HEK293T (cell line): ENCODE measurements at regions not wholly inside any gene's neighbourhood (a gene's known extent, or its start where the extent isn't known, plus 50 kb on each side); places are given as distances from the start of the nearest gene placed in this dataset.

Source experiments
- CTCF ChIA-PET: fragments of 350-600 bp; formaldehyde crosslinking; extraction: SDS; loops from one replicate; lab custom pipeline; 2021; ENCODE audit warnings: antibody characterized with exemption, inconsistent platforms; lab: Yijun Ruan, JAX
- POLR2A ChIA-PET: fragments of 350-600 bp; formaldehyde crosslinking; extraction: SDS; loops from one replicate; lab custom pipeline; 2020; ENCODE audit warnings: antibody characterized with exemption, inconsistent platforms; lab: Yijun Ruan, JAX
- DNase-seq: peaks from one replicate; pipeline ENCODE4 v3.0.0; 2012; ENCODE audit warnings: mixed read lengths; ENCODE audit errors: extremely low spot score
- ARNT ChIP-seq: fragments of 450-650 bp; IDR thresholded peaks from 2 replicates; pipeline ENCODE4 v1.6.1; 2017; ENCODE audit warnings: mild to moderate bottlenecking
- BHLHE40 ChIP-seq: fragments of 450-650 bp; IDR thresholded peaks from 2 replicates; pipeline ENCODE4 v1.6.1; 2016; ENCODE audit warnings: mild to moderate bottlenecking, moderate library complexity, borderline replicate concordance
- CTBP1 ChIP-seq: fragments of 450-650 bp; IDR thresholded peaks from 2 replicates; pipeline ENCODE4 v1.6.1; 2016; ENCODE audit warnings: borderline replicate concordance
- ELF4 ChIP-seq: fragments of 450-650 bp; IDR thresholded peaks from 2 replicates; pipeline ENCODE4 v1.6.1; 2017; ENCODE audit warnings: antibody characterized with exemption
- FOXA1 ChIP-seq: fragments of 450-650 bp; IDR thresholded peaks from 2 replicates; pipeline ENCODE4 v1.6.1; 2016; ENCODE audit warnings: mild to moderate bottlenecking
- FOXK2 ChIP-seq: fragments of 450-650 bp; IDR thresholded peaks from 2 replicates; pipeline ENCODE4 v1.6.1; 2016; ENCODE audit warnings: mild to moderate bottlenecking
- FOXM1 ChIP-seq: fragments of 450-650 bp; IDR thresholded peaks from 2 replicates; pipeline ENCODE4 v1.6.1; 2017; ENCODE audit warnings: mild to moderate bottlenecking, borderline replicate concordance
- HDGF ChIP-seq: fragments of 450-650 bp; IDR thresholded peaks from 2 replicates; pipeline ENCODE4 v1.6.1; 2017; ENCODE audit warnings: antibody characterized with exemption, borderline replicate concordance
- L3MBTL2 ChIP-seq: fragments of 450-650 bp; conservative IDR thresholded peaks from 2 replicates; pipeline ENCODE4 v1.6.1; 2016; ENCODE audit warnings: mild to moderate bottlenecking
- LEF1 ChIP-seq: fragments of 450-650 bp; IDR thresholded peaks from 2 replicates; pipeline ENCODE4 v1.6.1; 2017; ENCODE audit warnings: mild to moderate bottlenecking, borderline replicate concordance
- NFRKB ChIP-seq: fragments of 450-650 bp; IDR thresholded peaks from 2 replicates; pipeline ENCODE4 v1.6.1; 2016; ENCODE audit warnings: mild to moderate bottlenecking, moderate library complexity
- PKNOX1 ChIP-seq: fragments of 450-650 bp; IDR thresholded peaks from 2 replicates; pipeline ENCODE4 v1.6.1; 2016
- SP1 ChIP-seq: fragments of 450-650 bp; IDR thresholded peaks from 2 replicates; pipeline ENCODE4 v1.6.1; 2017
- SUZ12 ChIP-seq: fragments of 450-650 bp; IDR thresholded peaks from 2 replicates; pipeline ENCODE4 v1.6.1; 2016; ENCODE audit warnings: mild to moderate bottlenecking
- TARDBP ChIP-seq: fragments of 450-650 bp; IDR thresholded peaks from 2 replicates; pipeline ENCODE4 v1.6.1; 2016
- ZNF384 ChIP-seq: fragments of 450-650 bp; IDR thresholded peaks from 2 replicates; pipeline ENCODE4 v1.6.1; 2016

- CTCF ChIA-PET: no interaction called here
- POLR2A ChIA-PET: no interaction called here
- no peak for DNase-seq
- no peak for TF ChIP-seq LEF1
- no peak for TF ChIP-seq ZNF384
- no peak for TF ChIP-seq L3MBTL2
- TF ChIP-seq BHLHE40: no peak
- no peak for TF ChIP-seq ELF4
Observed at GRCh38 chr12:126895951-126896913, 1370.7 kb upstream of the TMEM132C start.

GRCh38 chr12:126897102-126897501 lies 1369.9 kb upstream of the TMEM132C start:
- ChIA-PET CTCF (no interaction called here), POLR2A (no interaction called here)
- no peak for TF ChIP-seq ARNT
- TF ChIP-seq SUZ12: no peak
- no peak for DNase-seq

- TF ChIP-seq TARDBP (no peak), NFRKB (no peak), BHLHE40 (no peak), ELF4 (no peak), PKNOX1 (no peak), FOXK2 (no peak), CTBP1 (no peak), FOXM1 (no peak), FOXA1 (no peak), L3MBTL2 (no peak)
- ChIA-PET CTCF (interaction anchor here (0.6 kb wide), 1 partner anchor 96 kb away, joined by 6 read pairs; no protein-coding TSS in a partner anchor), POLR2A (no interaction called here)
- DNase-seq: no peak
Observed at GRCh38 chr12:126897778-126898177, 1369.2 kb upstream of the TMEM132C start.

- ChIA-PET CTCF (no interaction called here), POLR2A (no interaction called here)
- TF ChIP-seq FOXA1 (no peak), TARDBP (no peak), NFRKB (no peak), ZNF384 (no peak), PKNOX1 (no peak), ELF4 (no peak), FOXK2 (no peak), ARNT (no peak), BHLHE40 (no peak), CTBP1 (no peak), HDGF (no peak), L3MBTL2 (no peak), SUZ12 (no peak), SP1 (no peak), FOXM1 (no peak), LEF1 (no peak)
- DNase-seq: no peak
Observed at GRCh38 chr12:126898562-126898961, 1368.4 kb upstream of the TMEM132C start.

GRCh38 chr12:126899926-126900792 lies 1366.8 kb upstream of the TMEM132C start:
- no peak for TF ChIP-seq FOXK2
- TF ChIP-seq CTBP1: no peak
- no peak for TF ChIP-seq ELF4
- TF ChIP-seq BHLHE40: no peak
- no peak for TF ChIP-seq ZNF384
- TF ChIP-seq NFRKB: no peak
- no peak for TF ChIP-seq L3MBTL2
- no peak for TF ChIP-seq HDGF
- TF ChIP-seq LEF1: no peak
- TF ChIP-seq FOXA1: no peak
- CTCF ChIA-PET: no interaction called here
- DNase-seq: no peak
- POLR2A ChIA-PET: no interaction called here

- TF ChIP-seq LEF1 (no peak), ARNT (no peak)
- ChIA-PET POLR2A (no interaction called here), CTCF (no interaction called here)
- no peak for DNase-seq
Observed at GRCh38 chr12:126903027-126903876, 1363.7 kb upstream of the TMEM132C start.
